Keratinocyte (primary cell): ENCODE measurements at regions not wholly inside any gene's neighbourhood (a gene's known extent, or its start where the extent isn't known, plus 50 kb on each side); places are given as distances from the start of the nearest gene placed in this dataset.

Experiments
- DNase-seq: peaks from one replicate; pipeline ENCODE4 v3.0.0-alpha.2; 2011; ENCODE audit warnings: low read depth, missing footprints, low spot score
- FAIRE-seq: peaks from 2 replicates; lab custom pipeline; 2011; peaks lifted over from hg19 to GRCh38; lab: Jason Lieb, UNC
- H2AFZ ChIP-seq: 2 replicates; pipeline ENCODE4 v1.6.0; 2012; ENCODE audit warnings: low read length, control low read depth, inconsistent platforms; ENCODE audit not compliant: control insufficient read depth
- H3K27ac ChIP-seq: 2 replicates; pipeline ENCODE4 v1.5.1; 2011; ENCODE audit warnings: low read length; ENCODE audit not compliant: control insufficient read depth, insufficient read depth
- H3K27me3 ChIP-seq: 3 replicates; pipeline ENCODE4 v1.6.0; 2011; ENCODE audit warnings: low read length; ENCODE audit not compliant: control insufficient read depth, insufficient read depth; ENCODE audit errors: extremely low read depth
- H3K36me3 ChIP-seq, 2 experiments: 2 replicates in 1 of 2; 3 replicates in 1 of 2; pipeline ENCODE4 v1.5.1; 2011; ENCODE audit warnings: low read length in 2 of 2, mild to moderate bottlenecking in 1 of 2; ENCODE audit not compliant: control insufficient read depth in 2 of 2, insufficient read depth in 2 of 2; ENCODE audit errors: extremely low read depth in 1 of 2
- H3K4me1 ChIP-seq: 3 replicates; pipeline ENCODE4 v1.5.1; 2011; ENCODE audit warnings: low read length; ENCODE audit not compliant: control insufficient read depth, insufficient read depth; ENCODE audit errors: extremely low read depth
- H3K4me2 ChIP-seq: 3 replicates; pipeline ENCODE4 v1.6.0; 2011; ENCODE audit warnings: low read depth, low read length; ENCODE audit not compliant: control insufficient read depth, insufficient read depth; ENCODE audit errors: extremely low read depth
- H3K4me3 ChIP-seq, 3 experiments: fragments of 200-600 bp in 1 of 3; sonication (generic) in 1 of 3; 2 replicates in 2 of 3; 3 replicates in 1 of 3; pipeline ENCODE4 v1.5.1; 2011 to 2016; ENCODE audit warnings: low read length in 3 of 3, mild to moderate bottlenecking in 3 of 3, control low read depth in 2 of 3, inconsistent platforms in 1 of 3, low read depth in 1 of 3, mixed read lengths in 1 of 3, mixed run types in 1 of 3, moderate library complexity in 1 of 3; ENCODE audit not compliant: control insufficient read depth in 2 of 3, insufficient read depth in 2 of 3; ENCODE audit errors: extremely low read depth in 1 of 3
- H3K79me2 ChIP-seq: 2 replicates; pipeline ENCODE4 v1.6.0; 2012; ENCODE audit warnings: low read length; ENCODE audit not compliant: control insufficient read depth, insufficient read depth
- H3K9ac ChIP-seq: 3 replicates; pipeline ENCODE4 v1.6.0; 2011; ENCODE audit warnings: low read length; ENCODE audit not compliant: control insufficient read depth, insufficient read depth; ENCODE audit errors: extremely low read depth
- H3K9me1 ChIP-seq: 3 replicates; pipeline ENCODE4 v1.6.0; 2011; ENCODE audit warnings: low read length; ENCODE audit not compliant: control insufficient read depth, insufficient read depth; ENCODE audit errors: extremely low read depth
- H3K9me3 ChIP-seq: 2 replicates; pipeline ENCODE4 v1.5.1; 2012; ENCODE audit warnings: low read depth, low read length; ENCODE audit not compliant: control insufficient read depth
- H4K20me1 ChIP-seq: 3 replicates; pipeline ENCODE4 v1.6.0; 2011; ENCODE audit warnings: low read length; ENCODE audit not compliant: control insufficient read depth, insufficient read depth; ENCODE audit errors: extremely low read depth
- CTCF ChIP-seq, 3 experiments: IDR thresholded peaks in 1 of 3; conservative IDR thresholded peaks in 1 of 3; optimal IDR thresholded peaks in 1 of 3; 2 replicates in 2 of 3; 3 replicates in 1 of 3; pipeline versions ENCODE3 to v1.5.1; 2011; ENCODE audit warnings: low read length in 3 of 3, mild to moderate bottlenecking in 3 of 3, moderate library complexity in 2 of 3, control low read depth in 1 of 3, inconsistent platforms in 1 of 3; ENCODE audit not compliant: insufficient read depth in 2 of 3; ENCODE audit errors: extremely low read depth in 1 of 3
- EZH2 ChIP-seq: IDR thresholded peaks from one replicate; pipeline ENCODE4 v1.6.1; 2012; ENCODE audit warnings: inconsistent platforms, mild to moderate bottlenecking, low read length, moderate library complexity
- dilution Hi-C: fragments of 300-500 bp; cut with MboI; formaldehyde crosslinking; loops from one replicate; pipeline ENCODE4 v1.7.0; 2020; ENCODE audit warnings: low sequenced_read_pairs; ENCODE audit not compliant: extremely low pct_ligation_motif_present

- H3K4me1 ChIP-seq = no peaks in the 10 kb centered on the region
Measured at GRCh38 chr7:159200421-159200820, 55.8 kb upstream of the VIPR2 start.

GRCh38 chr7:159198016-159198724 lies 53.5 kb upstream of the VIPR2 start:
- no peak overlapping the region for H3K27ac ChIP-seq
- H3K79me2 ChIP-seq = no peaks in the 10 kb centered on the region
- no peaks in the 10 kb centered on the region for H3K4me1 ChIP-seq
- FAIRE-seq = no peak
- H3K4me2 ChIP-seq = no peak overlapping the region
- peaks cover 5% of the 10 kb centered on the region for H3K9me3 ChIP-seq
- H3K9me1 ChIP-seq = no peaks in the 10 kb centered on the region
- H3K4me3 ChIP-seq = no peak overlapping the region
- H3K27me3 ChIP-seq = no peaks in the 10 kb centered on the region
- no peak for DNase-seq
- H2AFZ ChIP-seq = no peak overlapping the region
- TF ChIP-seq EZH2 (no peak), CTCF (optimal IDR thresholded peaks at IDR 0.05 in 1 of 3, IDR thresholded peaks at IDR 0.05 in 1 of 3, conservative IDR thresholded peaks at IDR 0.05 in 1 of 3; ENCODE audit: extremely low read depth in 1 of 3, insufficient read depth in 2 of 3, low read length in 3 of 3) (no peak)
- H3K36me3 ChIP-seq = no peaks in the 10 kb centered on the region
- dilution Hi-C loops = no loop called here
- no peak overlapping the region for H3K9ac ChIP-seq
- no peaks in the 10 kb centered on the region for H4K20me1 ChIP-seq

More at GRCh38 chr7:159200421-159200820, 55.8 kb upstream of the VIPR2 start:
- FAIRE-seq = no peak
- no peak for TF ChIP-seq EZH2
- TF ChIP-seq CTCF (optimal IDR thresholded peaks at IDR 0.05 in 1 of 3, IDR thresholded peaks at IDR 0.05 in 1 of 3, conservative IDR thresholded peaks at IDR 0.05 in 1 of 3; ENCODE audit: extremely low read depth in 1 of 3, insufficient read depth in 2 of 3, low read length in 3 of 3) = no peak
- Histone ChIP-seq H3K36me3 (no peaks in the 10 kb centered on the region), H3K27ac (no peak overlapping the region), H3K4me2 (no peak overlapping the region), H2AFZ (no peak overlapping the region), H3K27me3 (no peaks in the 10 kb centered on the region), H3K79me2 (no peaks in the 10 kb centered on the region), H3K4me3 (no peak overlapping the region), H4K20me1 (no peaks in the 10 kb centered on the region), H3K9me1 (no peaks in the 10 kb centered on the region), H3K9ac (no peak overlapping the region), H3K9me3 (peaks cover 5% of the 10 kb centered on the region)
- no peak for DNase-seq
- dilution Hi-C loops = no loop called here
